ES-I3 (cell line): ENCODE measurements at regions not wholly inside any gene's neighbourhood (a gene's known extent, or its start where the extent isn't known, plus 50 kb on each side); places are given as distances from the start of the nearest gene placed in this dataset.
A peak's percentile ranks its signal among the peaks of the same experiment; 100 is the strongest.
"Not testable (repeated sequence)": the region's sequence is repeated elsewhere in the genome, so short reads cannot be mapped to it uniquely, and the experiment has no call there.

Experiments used
- H3K36me3 ChIP-seq: 2 replicates; pipeline ENCODE4 v1.6.1; 2013; ENCODE audit warnings: mild to moderate bottlenecking, low read length, control low read depth, moderate library complexity; ENCODE audit not compliant: insufficient read depth
- H3K4me1 ChIP-seq: 2 replicates; pipeline ENCODE4 v1.6.1; 2013; ENCODE audit warnings: mild to moderate bottlenecking, control low read depth, low read length; ENCODE audit not compliant: insufficient read depth
- H3K9ac ChIP-seq: 2 replicates; pipeline ENCODE4 v1.6.1; 2013; ENCODE audit warnings: low read depth, mild to moderate bottlenecking, low read length, moderate library complexity
- H3K9me3 ChIP-seq: 2 replicates; pipeline ENCODE4 v1.6.1; 2013; ENCODE audit warnings: mild to moderate bottlenecking, low read length, moderate library complexity; ENCODE audit not compliant: control insufficient read depth, insufficient read depth

- Histone ChIP-seq H3K36me3 (no peaks in the 10 kb centered on the region), H3K4me1 (peaks cover 8% of the 10 kb centered on the region), H3K9ac (no peak overlapping the region), H3K9me3 (no peaks in the 10 kb centered on the region)
Measured at GRCh38 chr4:160021870-160022269, 919.0 kb downstream of the RAPGEF2 start.

GRCh38 chr4:160026721-160027120 lies 923.8 kb downstream of the RAPGEF2 start:
- Histone ChIP-seq H3K36me3 (no peaks in the 10 kb centered on the region), H3K9ac (no peak overlapping the region), H3K9me3 (no peaks in the 10 kb centered on the region), H3K4me1 (peaks cover 9% of the 10 kb centered on the region)

- Histone ChIP-seq H3K36me3 (no peaks in the 10 kb centered on the region), H3K9me3 (no peaks in the 10 kb centered on the region), H3K9ac (no peak overlapping the region), H3K4me1 (no peaks in the 10 kb centered on the region)
Measured at GRCh38 chr4:160034501-160034900, 931.6 kb downstream of the RAPGEF2 start.

GRCh38 chr4:160038615-160039014 lies 935.7 kb downstream of the RAPGEF2 start:
- Histone ChIP-seq H3K36me3 (no peaks in the 10 kb centered on the region), H3K9ac (no peak overlapping the region), H3K4me1 (no peaks in the 10 kb centered on the region), H3K9me3 (no peaks in the 10 kb centered on the region)

GRCh38 chr4:160044693-160045092 lies 941.8 kb downstream of the RAPGEF2 start:
- Histone ChIP-seq H3K9ac (no peak overlapping the region), H3K36me3 (no peaks in the 10 kb centered on the region), H3K9me3 (no peaks in the 10 kb centered on the region), H3K4me1 (no peaks in the 10 kb centered on the region)

- H3K36me3 ChIP-seq = no peaks in the 10 kb centered on the region
- H3K4me1 ChIP-seq = no peaks in the 10 kb centered on the region
- no peak overlapping the region for H3K9ac ChIP-seq
- no peaks in the 10 kb centered on the region for H3K9me3 ChIP-seq
Measured at GRCh38 chr4:160082432-160083207, 979.7 kb downstream of the RAPGEF2 start.

GRCh38 chr4:160091631-160092030 lies 988.8 kb downstream of the RAPGEF2 start:
- no peaks in the 10 kb centered on the region for H3K9me3 ChIP-seq
- no peaks in the 10 kb centered on the region for H3K4me1 ChIP-seq

GRCh38 chr4:160100316-160100715 lies 997.4 kb downstream of the RAPGEF2 start:
- H3K4me1 ChIP-seq = no peaks in the 10 kb centered on the region
- H3K9ac ChIP-seq = no peak overlapping the region
- H3K9me3 ChIP-seq = no peaks in the 10 kb centered on the region
- H3K36me3 ChIP-seq = no peaks in the 10 kb centered on the region

More at GRCh38 chr4:160091631-160092030, 988.8 kb downstream of the RAPGEF2 start:
- Histone ChIP-seq H3K9ac (no peak overlapping the region), H3K36me3 (no peaks in the 10 kb centered on the region)

- Histone ChIP-seq H3K9ac (no peak overlapping the region), H3K4me1 (no peaks in the 10 kb centered on the region), H3K36me3 (no peaks in the 10 kb centered on the region), H3K9me3 (peaks cover 15% of the 10 kb centered on the region)
Measured at GRCh38 chr4:160110891-160111290, 1008.0 kb downstream of the RAPGEF2 start.

GRCh38 chr4:160117686-160118085 lies 1014.8 kb downstream of the RAPGEF2 start:
- Histone ChIP-seq H3K9ac (no peak overlapping the region), H3K4me1 (no peaks in the 10 kb centered on the region), H3K36me3 (no peaks in the 10 kb centered on the region), H3K9me3 (no peaks in the 10 kb centered on the region; the same call in 1 of the 2 replicates)

- H3K4me1 ChIP-seq, H3K9me3 ChIP-seq, H3K36me3 ChIP-seq: not testable (repeated sequence)
- H3K9ac ChIP-seq = peak overlapping the region; percentile 42
Measured at GRCh38 chr4:160125576-160126287, 1022.9 kb downstream of the RAPGEF2 start.

- Histone ChIP-seq H3K36me3 (no peaks in the 10 kb centered on the region), H3K9me3 (peaks cover 2% of the 10 kb centered on the region; the same call in 1 of the 2 replicates), H3K4me1 (no peaks in the 10 kb centered on the region), H3K9ac (no peak overlapping the region)
Measured at GRCh38 chr4:160127211-160127610, 1024.3 kb downstream of the RAPGEF2 start.

GRCh38 chr4:160129439-160129838 lies 1026.6 kb downstream of the RAPGEF2 start:
- peaks cover 2% of the 10 kb centered on the region; the same call in 1 of the 2 replicates for H3K9me3 ChIP-seq
- no peak overlapping the region for H3K9ac ChIP-seq
- H3K36me3 ChIP-seq = no peaks in the 10 kb centered on the region
- H3K4me1 ChIP-seq = no peaks in the 10 kb centered on the region

- peaks cover 2% of the 10 kb centered on the region; the same call in 1 of the 2 replicates for H3K9me3 ChIP-seq
- peaks cover 4% of the 10 kb centered on the region; the same call in 1 of the 2 replicates for H3K4me1 ChIP-seq
- H3K9ac ChIP-seq = no peak overlapping the region
- H3K36me3 ChIP-seq = no peaks in the 10 kb centered on the region
Measured at GRCh38 chr4:160136021-160136420, 1033.1 kb downstream of the RAPGEF2 start.

- Histone ChIP-seq H3K4me1 (peaks cover 4% of the 10 kb centered on the region; the same call in 1 of the 2 replicates), H3K9ac (no peak overlapping the region), H3K36me3 (no peaks in the 10 kb centered on the region), H3K9me3 (no peaks in the 10 kb centered on the region)
Measured at GRCh38 chr4:160141206-160141605, 1038.3 kb downstream of the RAPGEF2 start.
